CD4-positive, alpha-beta T cell treated with Interleukin-4 for 4 hours (primary cell): ENCODE measurements at regions not wholly inside any gene's neighbourhood (a gene's known extent, or its start where the extent isn't known, plus 50 kb on each side); places are given as distances from the start of the nearest gene placed in this dataset.
"Not testable (repeated sequence)": the region's sequence is repeated elsewhere in the genome, so short reads cannot be mapped to it uniquely, and the experiment has no call there.

Experiments
- DNase-seq: peaks from one replicate; pipeline ENCODE4 v3.0.0-alpha.2; 2020

- DNase-seq: no peak
These were observed 984.1 kb downstream of the TRAM1L1 start for GRCh38 chr4:116101321-116101720.

GRCh38 chr4:116099596-116099995 lies 985.8 kb downstream of the TRAM1L1 start:
- no peak for DNase-seq

- not testable (repeated sequence) for DNase-seq
These were observed 983.9 kb upstream of the NDST4 start for GRCh38 chr4:116097353-116097752.

- no peak for DNase-seq
These were observed 979.5 kb upstream of the NDST4 start for GRCh38 chr4:116092961-116093360.

- DNase-seq: no peak
These were observed 975.4 kb upstream of the NDST4 start for GRCh38 chr4:116088771-116089170.

GRCh38 chr4:116082808-116083366 lies 969.5 kb upstream of the NDST4 start:
- DNase-seq: no peak

GRCh38 chr4:116073051-116073450 lies 959.6 kb upstream of the NDST4 start:
- DNase-seq: no peak

GRCh38 chr4:116070283-116070682 lies 956.9 kb upstream of the NDST4 start:
- no peak for DNase-seq

- no peak for DNase-seq
These were observed 953.4 kb upstream of the NDST4 start for GRCh38 chr4:116066711-116067245.

GRCh38 chr4:116064331-116064730 lies 950.9 kb upstream of the NDST4 start:
- DNase-seq: no peak

GRCh38 chr4:116059361-116059760 lies 945.9 kb upstream of the NDST4 start:
- DNase-seq: no peak

- DNase-seq: no peak
These were observed 944.7 kb upstream of the NDST4 start for GRCh38 chr4:116058129-116058528.

GRCh38 chr4:116055857-116056827 lies 942.7 kb upstream of the NDST4 start:
- no peak for DNase-seq

- DNase-seq: no peak
These were observed 913.9 kb upstream of the NDST4 start for GRCh38 chr4:116027311-116027710.

- no peak for DNase-seq
These were observed 911.7 kb upstream of the NDST4 start for GRCh38 chr4:116024954-116025708.

- DNase-seq: no peak
These were observed 909.6 kb upstream of the NDST4 start for GRCh38 chr4:116023049-116023448.

- no peak for DNase-seq
These were observed 906.8 kb upstream of the NDST4 start for GRCh38 chr4:116020141-116020722.

- DNase-seq: no peak
These were observed 905.4 kb upstream of the NDST4 start for GRCh38 chr4:116018831-116019230.

GRCh38 chr4:116016201-116016600 lies 902.8 kb upstream of the NDST4 start:
- DNase-seq: no peak

- DNase-seq: no peak
These were observed 902.1 kb upstream of the NDST4 start for GRCh38 chr4:116015549-116015948.

GRCh38 chr4:116015062-116015461 lies 901.6 kb upstream of the NDST4 start:
- DNase-seq: no peak

GRCh38 chr4:116010923-116011322 lies 897.5 kb upstream of the NDST4 start:
- DNase-seq: no peak

GRCh38 chr4:116005806-116006088 lies 892.3 kb upstream of the NDST4 start:
- no peak for DNase-seq
